ENCODE measurements at regions not wholly inside any gene's neighbourhood (a gene's known extent, or its start where the extent isn't known, plus 50 kb on each side); places are given as distances from the start of the nearest gene placed in this dataset.

GRCh38 chr6:3535776-3536435 lies 79.1 kb upstream of the SLC22A23 start:
- TF ChIP-seq CTCF (IDR thresholded peaks at IDR 0.05) (no peak), POLR2A (IDR thresholded peaks at IDR 0.05) (no peak)
